Endothelial cell of umbilical vein (primary cell): ENCODE measurements at regions not wholly inside any gene's neighbourhood (a gene's known extent, or its start where the extent isn't known, plus 50 kb on each side); places are given as distances from the start of the nearest gene placed in this dataset.

Experiments used
- BruUV-seq: library from RNA; stranded (reverse); fragments of 400-500 nt; replicated peaks from 2 replicates; lab custom pipeline; 2021; lab: Mats Ljungman, UMichigan
- CTCF ChIA-PET: fragments of 300-600, 350-600 bp; sonication (Branson Sonifier 250); formaldehyde crosslinking; loops from one replicate; lab custom pipeline; 2021; ENCODE audit warnings: antibody characterized with exemption, inconsistent platforms; lab: Charles Lee
- POLR2A ChIA-PET: fragments of 300-600, 350-600 bp; sonication (Branson Sonifier 250); formaldehyde crosslinking; loops from one replicate; lab custom pipeline; 2021; ENCODE audit warnings: antibody characterized with exemption, inconsistent platforms; lab: Charles Lee
- DNase-seq: peaks from one replicate; pipeline ENCODE4 v3.0.0-alpha.2; 2011; ENCODE audit warnings: low read depth, low spot score
- FAIRE-seq: peaks from 2 replicates; lab custom pipeline; 2011; peaks lifted over from hg19 to GRCh38; lab: Jason Lieb, UNC
- H2AFZ ChIP-seq: 2 replicates; pipeline ENCODE4 v1.6.0; 2012; ENCODE audit warnings: low read depth, low read length, control low read depth, inconsistent platforms
- H3K27ac ChIP-seq: 2 replicates; pipeline ENCODE4 v1.5.1; 2011; ENCODE audit warnings: low read depth, mild to moderate bottlenecking, control low read depth, low read length, moderate library complexity; ENCODE audit not compliant: insufficient read depth
- H3K27me3 ChIP-seq, 2 experiments: 2 replicates each; pipeline versions ENCODE4 v1.6.0 to v1.6.1; 2011; ENCODE audit warnings: low read length in 2 of 2, mixed read lengths in 1 of 2; ENCODE audit not compliant: control insufficient read depth in 2 of 2, insufficient read depth in 2 of 2
- H3K36me3 ChIP-seq, 2 experiments: 2 replicates in 1 of 2; 3 replicates in 1 of 2; pipeline ENCODE4 v1.5.1; 2011; ENCODE audit warnings: low read length in 2 of 2, mild to moderate bottlenecking in 1 of 2, moderate library complexity in 1 of 2; ENCODE audit not compliant: control insufficient read depth in 2 of 2, insufficient read depth in 2 of 2; ENCODE audit errors: extremely low read depth in 1 of 2
- H3K4me1 ChIP-seq: 3 replicates; pipeline ENCODE4 v1.5.1; 2011; ENCODE audit warnings: mild to moderate bottlenecking, low read length; ENCODE audit not compliant: control insufficient read depth, insufficient read depth; ENCODE audit errors: extremely low read depth
- H3K4me2 ChIP-seq: 2 replicates; pipeline ENCODE4 v1.6.1; 2011; ENCODE audit warnings: low read length, control low read depth, mixed read lengths; ENCODE audit not compliant: insufficient read depth
- H3K4me3 ChIP-seq, 3 experiments: fragments of 200-600 bp in 1 of 3; sonication (generic), shearing (Covaris generic) in 1 of 3; replicated peaks in 1 of 3; 2 replicates each; pipeline ENCODE4 v1.5.1; 2011 to 2016; ENCODE audit warnings: control low read depth in 3 of 3, low read length in 3 of 3, mild to moderate bottlenecking in 2 of 3, inconsistent platforms in 1 of 3, low read depth in 1 of 3, moderate library complexity in 1 of 3; ENCODE audit not compliant: insufficient read depth in 1 of 3
- H3K79me2 ChIP-seq: 2 replicates; pipeline ENCODE4 v1.6.0; 2012; ENCODE audit warnings: low read length, inconsistent platforms; ENCODE audit not compliant: control insufficient read depth, insufficient read depth
- H3K9ac ChIP-seq: replicated peaks from 2 replicates; pipeline ENCODE3; 2011; ENCODE audit warnings: low read length, control low read depth; ENCODE audit not compliant: insufficient read depth; ENCODE audit errors: extremely low read depth
- H3K9me1 ChIP-seq: replicated peaks from 3 replicates; pipeline ENCODE4 v1.6.0; 2011; ENCODE audit warnings: mild to moderate bottlenecking, low read length; ENCODE audit not compliant: control insufficient read depth, insufficient read depth; ENCODE audit errors: extremely low read depth
- H3K9me3 ChIP-seq: replicated peaks from 2 replicates; pipeline ENCODE4 v1.5.1; 2012; ENCODE audit warnings: low read length, inconsistent platforms; ENCODE audit not compliant: control insufficient read depth, insufficient read depth
- H4K20me1 ChIP-seq: replicated peaks from 2 replicates; pipeline ENCODE3; 2011; ENCODE audit warnings: mild to moderate bottlenecking, low read length; ENCODE audit not compliant: control insufficient read depth, insufficient read depth; ENCODE audit errors: extremely low read depth
- CTCF ChIP-seq, 2 donors: IDR thresholded peaks; 1 replicate in 1 of 2; 2 replicates in 1 of 2; pipeline ENCODE4 v1.5.1; 2011; ENCODE audit warnings: low read length in 2 of 2, mild to moderate bottlenecking in 2 of 2, moderate library complexity in 2 of 2, control low read depth in 1 of 2, inconsistent platforms in 1 of 2, low read depth in 1 of 2; ENCODE audit not compliant: insufficient read depth in 1 of 2; ENCODE audit errors: extremely low read depth in 1 of 2
- EZH2 ChIP-seq: IDR thresholded peaks from 2 replicates; pipeline ENCODE4 v1.6.1; 2012; ENCODE audit warnings: borderline replicate concordance, low read depth, mild to moderate bottlenecking, moderate library complexity, low read length, inconsistent platforms; ENCODE audit not compliant: severe bottlenecking
- FOS ChIP-seq: IDR thresholded peaks from 2 replicates; pipeline ENCODE4 v1.6.1; 2011; ENCODE audit warnings: mild to moderate bottlenecking, low read length, moderate library complexity, borderline replicate concordance; ENCODE audit not compliant: insufficient read depth
- GATA2 ChIP-seq: IDR thresholded peaks from 2 replicates; pipeline ENCODE4 v1.7.0; 2011; ENCODE audit warnings: low read depth, mild to moderate bottlenecking, moderate library complexity, mixed read lengths, low read length; ENCODE audit not compliant: insufficient read length, insufficient read depth
- JUN ChIP-seq: IDR thresholded peaks from 2 replicates; pipeline ENCODE4 v1.6.1; 2011; ENCODE audit warnings: borderline replicate concordance, low read depth; ENCODE audit not compliant: insufficient read length, insufficient read depth
- MAX ChIP-seq: IDR thresholded peaks from 2 replicates; pipeline ENCODE4 v1.6.1; 2011; ENCODE audit not compliant: insufficient read depth, insufficient read length
- MYC ChIP-seq: IDR thresholded peaks from one replicate; pipeline ENCODE4 v1.6.1; 2011; ENCODE audit warnings: mild to moderate bottlenecking, low read depth, low read length
- POLR2A ChIP-seq: IDR thresholded peaks from 2 replicates; pipeline ENCODE4 v1.6.1; 2012; ENCODE audit warnings: low read depth, mild to moderate bottlenecking, control low read depth, low read length
- POLR2AphosphoS5 ChIP-seq: IDR thresholded peaks from 2 replicates; pipeline ENCODE4 v1.6.1; 2012; ENCODE audit warnings: low read depth, mild to moderate bottlenecking, control low read depth, low read length, moderate library complexity; ENCODE audit not compliant: insufficient read depth
- dilution Hi-C: fragments of 300-500 bp; cut with MboI; formaldehyde crosslinking; loops from one replicate; pipeline ENCODE4 v1.15.0; 2019; ENCODE audit warnings: low sequenced_read_pairs; ENCODE audit not compliant: extremely low pct_ligation_motif_present
- intact Hi-C: fragments of 100-400 bp; cut with micrococcal nuclease; formaldehyde crosslinking; loops from one replicate; pipeline ENCODE4 v1.10.0; 2022

- dilution Hi-C loops, result no loop called here
- no peaks in the 10 kb centered on the region for H3K9me3 ChIP-seq
- no peaks in the 10 kb centered on the region for H3K27me3 ChIP-seq
Observed at GRCh38 chr9:136603901-136604814, 58.3 kb upstream of the NOTCH1 start.

More at GRCh38 chr9:136603901-136604814, 58.3 kb upstream of the NOTCH1 start:
- FAIRE-seq (no peak), DNase-seq (no peak)
- no peak overlapping the region for H3K27ac ChIP-seq
- TF ChIP-seq FOS (no peak), MYC (no peak), CTCF (IDR thresholded peaks at IDR 0.05; ENCODE audit: extremely low read depth in 1 of 2, insufficient read depth in 1 of 2, low read depth in 1 of 2, low read length in 2 of 2) (no peak), GATA2 (no peak), MAX (no peak), POLR2A (no peak), JUN (no peak), POLR2AphosphoS5 (no peak), EZH2 (no peak)
- no peaks in the 10 kb centered on the region for H3K9me1 ChIP-seq
- H3K4me2 ChIP-seq, result no peak overlapping the region
- H3K36me3 ChIP-seq, result no peaks in the 10 kb centered on the region
- peak overlapping the region; percentile 83 for H2AFZ ChIP-seq
- CTCF ChIA-PET, result interaction anchor here (1.0 to 2.7 kb wide), 8 partner anchors 10 to 119 kb away, joined by 3 to 13 read pairs (median 4); no protein-coding TSS in a partner anchor
- intact Hi-C loops, result loop anchor here (1.0 to 5.0 kb wide), 2 partner anchors 10 to 37 kb away; no protein-coding TSS in a partner anchor
- no TSS peak for BruUV-seq
- POLR2A ChIA-PET, result no interaction called here
- no peak overlapping the region for H3K9ac ChIP-seq
- H3K4me3 ChIP-seq, result no peak overlapping the region
- H4K20me1 ChIP-seq, result no peaks in the 10 kb centered on the region
- H3K4me1 ChIP-seq, result peaks cover 5% of the 10 kb centered on the region
- H3K79me2 ChIP-seq, result no peaks in the 10 kb centered on the region
